ENCODE measurements at regions not wholly inside any gene's neighbourhood (a gene's known extent, or its start where the extent isn't known, plus 50 kb on each side); places are given as distances from the start of the nearest gene placed in this dataset.

- no peaks in the 10 kb centered on the region; the same call in 1 of the 2 replicates for H3K9me3 Mint-ChIP-seq
- no peaks in the 10 kb centered on the region for H3K27me3 Mint-ChIP-seq (ENCODE audit: low read depth)
- ChIA-PET POLR2A (no interaction called here), CTCF (no interaction called here)
- TF ChIP-seq CBFB (CRISPR knock-in tag; IDR thresholded peaks at IDR 0.05; ENCODE audit: low read depth) (no peak), ZNF671 (CRISPR knock-in tag; IDR thresholded peaks at IDR 0.05) (no peak), TEAD4 (CRISPR knock-in tag; IDR thresholded peaks at IDR 0.05) (no peak), AR (CRISPR knock-in tag; IDR thresholded peaks at IDR 0.05) (no peak), CDX4 (CRISPR knock-in tag; IDR thresholded peaks at IDR 0.05; ENCODE audit: borderline replicate concordance) (no peak), SMAD4 (CRISPR knock-in tag; IDR thresholded peaks at IDR 0.05) (no peak), MAX (CRISPR knock-in tag; IDR thresholded peaks at IDR 0.05) (no peak), USF1 (CRISPR knock-in tag; IDR thresholded peaks at IDR 0.05) (no peak), PRDM15 (CRISPR knock-in tag; IDR thresholded peaks at IDR 0.05) (no peak), CREB1 (CRISPR knock-in tag; IDR thresholded peaks at IDR 0.05) (no peak), NFE2L1 (CRISPR knock-in tag; IDR thresholded peaks at IDR 0.05) (no peak)
- no peak for ATAC-seq
- no peaks in the 10 kb centered on the region for H3K36me3 Mint-ChIP-seq
- DNase-seq (ENCODE audit: low spot score): no peak
- H3K4me1 Mint-ChIP-seq: peaks cover 7% of the 10 kb centered on the region; the same call in 1 of the 2 replicates
- no peak overlapping the region for H3K4me3 Mint-ChIP-seq
- no peak overlapping the region for H3K27ac Mint-ChIP-seq
Measured at GRCh38 chr5:98214240-98215051, 559.0 kb upstream of the RGMB start.

GRCh38 chr5:98217138-98217537, 556.3 kb upstream of the RGMB start:
- Mint-ChIP-seq H3K27ac (no peak overlapping the region), H3K4me3 (no peak overlapping the region), H3K9me3 (no peaks in the 10 kb centered on the region; the same call in 1 of the 2 replicates), H3K36me3 (no peaks in the 10 kb centered on the region), H3K27me3 (ENCODE audit: low read depth) (no peaks in the 10 kb centered on the region), H3K4me1 (peaks cover 7% of the 10 kb centered on the region; the same call in 1 of the 2 replicates)
- ChIA-PET POLR2A (no interaction called here), CTCF (no interaction called here)
- ATAC-seq: no peak
- no peak for DNase-seq (ENCODE audit: low spot score)
- TF ChIP-seq RELA (CRISPR knock-in tag; IDR thresholded peaks at IDR 0.05; ENCODE audit: borderline replicate concordance) (no peak), KAT7 (CRISPR knock-in tag; IDR thresholded peaks at IDR 0.05; ENCODE audit: borderline replicate concordance) (no peak), NR2C2 (CRISPR knock-in tag; IDR thresholded peaks at IDR 0.05) (no peak), RORB (CRISPR knock-in tag; IDR thresholded peaks at IDR 0.05) (no peak), NFYB (CRISPR knock-in tag; conservative IDR thresholded peaks at IDR 0.05; ENCODE audit: low read depth) (no peak), ZNF671 (CRISPR knock-in tag; IDR thresholded peaks at IDR 0.05) (no peak), CTCF (IDR thresholded peaks at IDR 0.05) (no peak), JUN (CRISPR knock-in tag; IDR thresholded peaks at IDR 0.05) (no peak), ZNF425 (CRISPR knock-in tag; conservative IDR thresholded peaks at IDR 0.05) (no peak), TCF7 (CRISPR knock-in tag; IDR thresholded peaks at IDR 0.05; ENCODE audit: low read depth) (no peak), ZNF263 (CRISPR knock-in tag; IDR thresholded peaks at IDR 0.05; ENCODE audit: low read depth) (no peak), FOXP1 (CRISPR knock-in tag; IDR thresholded peaks at IDR 0.05; ENCODE audit: borderline replicate concordance) (no peak)

Data from WTC11 (cell line).